22Rv1 (cell line): ENCODE measurements at regions not wholly inside any gene's neighbourhood (a gene's known extent, or its start where the extent isn't known, plus 50 kb on each side); places are given as distances from the start of the nearest gene placed in this dataset.

Source experiments
- CTCF ChIP-seq: fragments of 450-650 bp; IDR thresholded peaks from 2 replicates; pipeline ENCODE4 v1.5.1; 2017; ENCODE audit warnings: mild to moderate bottlenecking
- ZFX ChIP-seq: fragments of 450-650 bp; IDR thresholded peaks from 2 replicates; pipeline ENCODE4 v1.6.1; 2017; ENCODE audit warnings: antibody characterized with exemption, borderline replicate concordance

- TF ChIP-seq CTCF (no peak), ZFX (no peak)
Observed at GRCh38 chr4:54393243-54393642, 164.2 kb downstream of the PDGFRA start.
